ENCODE measurements at regions not wholly inside any gene's neighbourhood (a gene's known extent, or its start where the extent isn't known, plus 50 kb on each side); places are given as distances from the start of the nearest gene placed in this dataset.

DNA sequence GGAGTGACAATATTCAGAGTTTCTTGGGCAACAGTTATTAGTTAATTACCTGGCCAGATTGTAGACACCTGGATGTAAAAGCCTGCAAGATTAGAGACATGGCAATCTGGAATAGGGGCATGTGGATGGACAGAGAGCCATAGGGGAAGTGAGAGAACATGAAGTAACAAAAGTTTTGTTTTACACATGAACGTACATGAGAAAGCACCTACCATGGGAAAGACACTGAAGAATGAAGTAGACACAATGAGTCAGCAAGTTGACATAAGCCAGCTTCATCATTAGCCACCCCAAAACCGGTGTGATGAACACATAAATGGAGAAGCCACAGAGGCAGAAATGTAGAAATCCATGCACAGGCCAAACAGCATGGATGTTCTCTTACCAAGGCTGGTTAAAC is 462.1 kb upstream of the C1orf87 start:
- no CpG with 5 or more reads among the region's 2 CpGs for WGBS (ENCODE audit: extremely low coverage, insufficient read length, low lambda C conversion rate)

More for the DNA sequence above, 462.1 kb upstream of the C1orf87 start:
- no peaks in the 10 kb centered on the region; a peak in 2 of 5 replicates for H3K9me3 Mint-ChIP-seq
- no peak for DNase-seq
- H4K20me1 ChIP-seq (ENCODE audit: control insufficient read depth, insufficient read depth, insufficient read length), result no peaks in the 10 kb centered on the region
- H3K4ac ChIP-seq (ENCODE audit: low read depth, low read length), result no peak overlapping the region
- TF ChIP-seq, protein P1, sequence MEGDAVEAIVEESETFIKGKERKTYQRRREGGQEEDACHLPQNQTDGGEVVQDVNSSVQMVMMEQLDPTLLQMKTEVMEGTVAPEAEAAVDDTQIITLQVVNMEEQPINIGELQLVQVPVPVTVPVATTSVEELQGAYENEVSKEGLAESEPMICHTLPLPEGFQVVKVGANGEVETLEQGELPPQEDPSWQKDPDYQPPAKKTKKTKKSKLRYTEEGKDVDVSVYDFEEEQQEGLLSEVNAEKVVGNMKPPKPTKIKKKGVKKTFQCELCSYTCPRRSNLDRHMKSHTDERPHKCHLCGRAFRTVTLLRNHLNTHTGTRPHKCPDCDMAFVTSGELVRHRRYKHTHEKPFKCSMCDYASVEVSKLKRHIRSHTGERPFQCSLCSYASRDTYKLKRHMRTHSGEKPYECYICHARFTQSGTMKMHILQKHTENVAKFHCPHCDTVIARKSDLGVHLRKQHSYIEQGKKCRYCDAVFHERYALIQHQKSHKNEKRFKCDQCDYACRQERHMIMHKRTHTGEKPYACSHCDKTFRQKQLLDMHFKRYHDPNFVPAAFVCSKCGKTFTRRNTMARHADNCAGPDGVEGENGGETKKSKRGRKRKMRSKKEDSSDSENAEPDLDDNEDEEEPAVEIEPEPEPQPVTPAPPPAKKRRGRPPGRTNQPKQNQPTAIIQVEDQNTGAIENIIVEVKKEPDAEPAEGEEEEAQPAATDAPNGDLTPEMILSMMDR (conservative IDR thresholded peaks at IDR 0.05), result no peak
- H3K27me3 Mint-ChIP-seq (ENCODE audit: low read depth), result peaks cover 3% of the 10 kb centered on the region
- H3K9ac ChIP-seq (ENCODE audit: extremely low read depth, insufficient read length, low read length), result no peak overlapping the region
- no peak overlapping the region for H3K4me2 ChIP-seq (ENCODE audit: insufficient read depth, insufficient read length, low read length)
- no peaks in the 10 kb centered on the region for H3K9me3 ChIP-seq (ENCODE audit: control insufficient read depth, low read depth, low read length)
- H2AK5ac ChIP-seq (ENCODE audit: insufficient read length, low read length), result no peak overlapping the region
- H3K23me2 ChIP-seq (ENCODE audit: insufficient read length, low read depth, low read length, poor library complexity, severe bottlenecking), result no peaks in the 10 kb centered on the region
- no peaks in the 10 kb centered on the region for H3K27me3 ChIP-seq (ENCODE audit: insufficient read depth, low read length)
- H3K4me1 ChIP-seq (ENCODE audit: insufficient read depth, low read length), result no peaks in the 10 kb centered on the region
- no peak overlapping the region for H4K91ac ChIP-seq (ENCODE audit: insufficient read length, low read depth, low read length)
- no peak overlapping the region for H3K27ac Mint-ChIP-seq
- no peaks in the 10 kb centered on the region for H3K4me1 Mint-ChIP-seq
- no peak overlapping the region for H2BK15ac ChIP-seq (ENCODE audit: low read depth, low read length)
- H3K56ac ChIP-seq (ENCODE audit: insufficient read length, low read depth, low read length), result no peak overlapping the region
- H3K4me3 Mint-ChIP-seq, result no peak overlapping the region
- no peak overlapping the region for H2BK12ac ChIP-seq (ENCODE audit: insufficient read length, low read depth, low read length)
- H3T11ph ChIP-seq (ENCODE audit: low read length), result no peak overlapping the region
- no peak overlapping the region for H4K5ac ChIP-seq (ENCODE audit: insufficient read length, low read depth, low read length)
- no peak overlapping the region for H3K14ac ChIP-seq (ENCODE audit: insufficient read depth, low read length)
- no peaks in the 10 kb centered on the region for H3K79me1 ChIP-seq (ENCODE audit: insufficient read depth, low read depth, low read length, poor library complexity, severe bottlenecking)
- no peak overlapping the region for H3K18ac ChIP-seq (ENCODE audit: insufficient read length, low read depth, low read length)
- H3K27ac ChIP-seq (ENCODE audit: insufficient read length, low read depth, low read length), result no peak overlapping the region
- no peak overlapping the region for H2BK20ac ChIP-seq (ENCODE audit: low read depth, low read length, poor library complexity, severe bottlenecking)
- no peaks in the 10 kb centered on the region for H3K79me2 ChIP-seq (ENCODE audit: insufficient read depth, low read length)
- no peak overlapping the region for H2AFZ ChIP-seq (ENCODE audit: low read length)
- peaks cover 0 to 5% (median 0%) of the 10 kb centered on the region in 3 experiments; a peak in 2 of 7 replicates for H3K36me3 Mint-ChIP-seq (ENCODE audit: insufficient read depth in 1 of 3, low read depth in 3 of 3)
- no peak overlapping the region for H2BK120ac ChIP-seq (ENCODE audit: low read depth, low read length, poor library complexity, severe bottlenecking)
- H4K8ac ChIP-seq (replicated peaks; ENCODE audit: insufficient read length, low read depth, low read length), result no peak overlapping the region
- H2BK5ac ChIP-seq (ENCODE audit: insufficient read length, low read length), result no peak overlapping the region
- H3K23ac ChIP-seq (ENCODE audit: insufficient read length, low read depth, low read length), result no peak overlapping the region
